ENCODE measurements at regions not wholly inside any gene's neighbourhood (a gene's known extent, or its start where the extent isn't known, plus 50 kb on each side); places are given as distances from the start of the nearest gene placed in this dataset.

GRCh38 chr10:8416760-8417159 lies 362.3 kb downstream of the GATA3 start:
- intact Hi-C loops (cut with micrococcal nuclease), result loop anchor here (1.0 to 5.0 kb wide), 4 partner anchors 12 to 675 kb away; no protein-coding TSS in a partner anchor
- Mint-ChIP-seq H3K4me3 (peak overlapping the region; percentile 38), H3K36me3 (ENCODE audit: low read depth) (no peaks in the 10 kb centered on the region)

GRCh38 chr10:8417631-8418030 lies 363.1 kb downstream of the GATA3 start:
- intact Hi-C loops (cut with micrococcal nuclease), result loop anchor here (5.0 kb wide), 1 partner anchor 55 kb away; no protein-coding TSS in a partner anchor
- H3K36me3 Mint-ChIP-seq (ENCODE audit: low read depth), result no peaks in the 10 kb centered on the region
- H3K4me1 Mint-ChIP-seq, result peaks cover 26% of the 10 kb centered on the region
- peaks cover under 1% of the 10 kb centered on the region for H3K27me3 Mint-ChIP-seq
- no peak for DNase-seq
- H3K4me3 Mint-ChIP-seq, result no peak overlapping the region
- no peaks in the 10 kb centered on the region for H3K9me3 Mint-ChIP-seq
- H3K27ac Mint-ChIP-seq, result peak overlapping the region; percentile 61

More at GRCh38 chr10:8416760-8417159, 362.3 kb downstream of the GATA3 start:
- peak overlapping the region; percentile 90 for H3K27ac Mint-ChIP-seq
- no peak for DNase-seq
- H3K9me3 Mint-ChIP-seq, result no peaks in the 10 kb centered on the region
- H3K27me3 Mint-ChIP-seq, result peaks cover 7% of the 10 kb centered on the region
- H3K4me1 Mint-ChIP-seq, result peaks cover 28% of the 10 kb centered on the region

GRCh38 chr10:8418631-8419030 lies 364.1 kb downstream of the GATA3 start:
- Mint-ChIP-seq H3K36me3 (ENCODE audit: low read depth) (no peaks in the 10 kb centered on the region), H3K4me3 (no peak overlapping the region), H3K9me3 (no peaks in the 10 kb centered on the region), H3K27me3 (no peaks in the 10 kb centered on the region), H3K4me1 (peaks cover 26% of the 10 kb centered on the region), H3K27ac (peak overlapping the region; percentile 48)
- intact Hi-C loops (cut with micrococcal nuclease), result loop anchor here (5.0 kb wide), 1 partner anchor 56 kb away; no protein-coding TSS in a partner anchor
- DNase-seq, result no peak

- Mint-ChIP-seq H3K4me3 (no peak overlapping the region), H3K27ac (no peak overlapping the region), H3K4me1 (peaks cover 34% of the 10 kb centered on the region), H3K9me3 (peaks cover 4% of the 10 kb centered on the region), H3K27me3 (no peaks in the 10 kb centered on the region), H3K36me3 (ENCODE audit: low read depth) (no peaks in the 10 kb centered on the region)
- no peak for DNase-seq
- intact Hi-C loops (cut with micrococcal nuclease), result no loop called here
Observed at GRCh38 chr10:8420182-8420581, 365.7 kb downstream of the GATA3 start.

GRCh38 chr10:8424555-8425211 lies 370.2 kb downstream of the GATA3 start:
- peak overlapping the region; percentile 35 for H3K27ac Mint-ChIP-seq
- H3K27me3 Mint-ChIP-seq, result peaks cover 5% of the 10 kb centered on the region
- H3K4me1 Mint-ChIP-seq, result peaks cover 14% of the 10 kb centered on the region
- DNase-seq, result no peak
- no peak overlapping the region for H3K4me3 Mint-ChIP-seq
- H3K9me3 Mint-ChIP-seq, result peaks cover 14% of the 10 kb centered on the region
- no peaks in the 10 kb centered on the region for H3K36me3 Mint-ChIP-seq (ENCODE audit: low read depth)
- intact Hi-C loops (cut with micrococcal nuclease), result no loop called here

- intact Hi-C loops (cut with micrococcal nuclease), result no loop called here
- Mint-ChIP-seq H3K27me3 (peaks cover 9% of the 10 kb centered on the region), H3K9me3 (peaks cover 14% of the 10 kb centered on the region), H3K36me3 (ENCODE audit: low read depth) (no peaks in the 10 kb centered on the region), H3K4me1 (peaks cover 11% of the 10 kb centered on the region), H3K27ac (no peak overlapping the region), H3K4me3 (no peak overlapping the region)
- no peak for DNase-seq
Observed at GRCh38 chr10:8428654-8429053, 374.2 kb downstream of the GATA3 start.

GRCh38 chr10:8430321-8430720 lies 375.8 kb downstream of the GATA3 start:
- intact Hi-C loops (cut with micrococcal nuclease), result no loop called here
- peaks cover 21% of the 10 kb centered on the region for H3K27me3 Mint-ChIP-seq
- peaks cover 1% of the 10 kb centered on the region for H3K4me1 Mint-ChIP-seq
- peaks cover 9% of the 10 kb centered on the region for H3K9me3 Mint-ChIP-seq
- DNase-seq, result no peak
- H3K36me3 Mint-ChIP-seq (ENCODE audit: low read depth), result no peaks in the 10 kb centered on the region
- no peak overlapping the region for H3K27ac Mint-ChIP-seq
- no peak overlapping the region for H3K4me3 Mint-ChIP-seq

- peaks cover 9% of the 10 kb centered on the region for H3K9me3 Mint-ChIP-seq
Observed at GRCh38 chr10:8431511-8431910, 377.0 kb downstream of the GATA3 start.

GRCh38 chr10:8435186-8436055 lies 380.9 kb downstream of the GATA3 start:
- Mint-ChIP-seq H3K4me1 (peaks cover 20% of the 10 kb centered on the region), H3K4me3 (no peak overlapping the region)

More at GRCh38 chr10:8431511-8431910, 377.0 kb downstream of the GATA3 start:
- intact Hi-C loops (cut with micrococcal nuclease), result no loop called here
- H3K36me3 Mint-ChIP-seq (ENCODE audit: low read depth), result no peaks in the 10 kb centered on the region
- no peak for DNase-seq
- no peak overlapping the region for H3K4me3 Mint-ChIP-seq
- no peak overlapping the region for H3K27ac Mint-ChIP-seq
- peaks cover 21% of the 10 kb centered on the region for H3K27me3 Mint-ChIP-seq
- peaks cover 3% of the 10 kb centered on the region for H3K4me1 Mint-ChIP-seq

GRCh38 chr10:8437896-8438295 lies 383.4 kb downstream of the GATA3 start:
- intact Hi-C loops (cut with micrococcal nuclease), result no loop called here
- Mint-ChIP-seq H3K36me3 (ENCODE audit: low read depth) (no peaks in the 10 kb centered on the region), H3K27ac (no peak overlapping the region), H3K4me3 (no peak overlapping the region), H3K4me1 (peaks cover 20% of the 10 kb centered on the region), H3K27me3 (peaks cover 27% of the 10 kb centered on the region), H3K9me3 (no peaks in the 10 kb centered on the region)
- no peak for DNase-seq

More at GRCh38 chr10:8435186-8436055, 380.9 kb downstream of the GATA3 start:
- H3K27ac Mint-ChIP-seq, result no peak overlapping the region
- intact Hi-C loops (cut with micrococcal nuclease), result no loop called here
- peaks cover 20% of the 10 kb centered on the region for H3K27me3 Mint-ChIP-seq
- DNase-seq, result no peak
- no peaks in the 10 kb centered on the region for H3K36me3 Mint-ChIP-seq (ENCODE audit: low read depth)
- H3K9me3 Mint-ChIP-seq, result no peaks in the 10 kb centered on the region

GRCh38 chr10:8438603-8439002 lies 384.1 kb downstream of the GATA3 start:
- Mint-ChIP-seq H3K4me3 (peak overlapping the region; percentile 6), H3K9me3 (no peaks in the 10 kb centered on the region), H3K27ac (no peak overlapping the region), H3K4me1 (peaks cover 20% of the 10 kb centered on the region), H3K36me3 (ENCODE audit: low read depth) (no peaks in the 10 kb centered on the region), H3K27me3 (peaks cover 33% of the 10 kb centered on the region)
- peak; percentile 67 for DNase-seq
- intact Hi-C loops (cut with micrococcal nuclease), result no loop called here

- DNase-seq, result no peak
- intact Hi-C loops (cut with micrococcal nuclease), result no loop called here
- Mint-ChIP-seq H3K4me1 (peaks cover 20% of the 10 kb centered on the region), H3K27me3 (peaks cover 34% of the 10 kb centered on the region), H3K27ac (no peak overlapping the region), H3K4me3 (no peak overlapping the region), H3K9me3 (no peaks in the 10 kb centered on the region), H3K36me3 (ENCODE audit: low read depth) (no peaks in the 10 kb centered on the region)
Observed at GRCh38 chr10:8439040-8439439, 384.6 kb downstream of the GATA3 start.

- Mint-ChIP-seq H3K36me3 (ENCODE audit: low read depth) (no peaks in the 10 kb centered on the region), H3K4me1 (no peaks in the 10 kb centered on the region), H3K9me3 (no peaks in the 10 kb centered on the region), H3K27ac (no peak overlapping the region), H3K4me3 (no peak overlapping the region), H3K27me3 (peaks cover 33% of the 10 kb centered on the region)
- peak; percentile 67 for DNase-seq
- intact Hi-C loops (cut with micrococcal nuclease), result no loop called here
Observed at GRCh38 chr10:8444630-8445029, 390.1 kb downstream of the GATA3 start.

- Mint-ChIP-seq H3K27ac (no peak overlapping the region), H3K4me3 (no peak overlapping the region), H3K27me3 (peaks cover 37% of the 10 kb centered on the region), H3K4me1 (no peaks in the 10 kb centered on the region), H3K36me3 (ENCODE audit: low read depth) (no peaks in the 10 kb centered on the region), H3K9me3 (no peaks in the 10 kb centered on the region)
- intact Hi-C loops (cut with micrococcal nuclease), result no loop called here
- DNase-seq, result no peak
Observed at GRCh38 chr10:8445353-8445752, 390.9 kb downstream of the GATA3 start.

All from activated CD4-positive, alpha-beta T cell treated with anti-CD3 and anti-CD28 coated beads, Interleukin-2, amount 10 ng/mL, durations not matched to agents 24 days and 14 days (primary cell).